ENCODE measurements at regions not wholly inside any gene's neighbourhood (a gene's known extent, or its start where the extent isn't known, plus 50 kb on each side); places are given as distances from the start of the nearest gene placed in this dataset.

DNA sequence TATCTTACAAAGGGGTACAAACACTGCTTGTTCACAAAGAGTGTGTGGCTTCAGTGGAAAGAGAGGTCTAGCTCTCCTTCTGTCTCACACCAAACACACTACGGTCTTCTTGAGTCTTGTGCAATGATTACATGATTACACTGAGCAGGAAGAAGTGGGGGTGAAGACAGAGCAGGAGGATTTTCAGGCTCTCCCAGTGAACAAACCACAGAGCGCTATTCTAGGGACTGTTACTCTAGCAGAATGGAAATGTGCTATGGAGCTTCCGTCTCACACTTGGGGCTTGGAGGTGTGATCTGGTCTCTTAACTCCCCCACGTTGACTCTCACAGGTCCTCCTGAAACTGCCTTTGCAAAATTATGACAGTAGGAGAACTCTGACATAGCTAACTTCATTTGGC, 203.4 kb downstream of the MYLK4 start:
- no peak for TF ChIP-seq POLR2A (IDR thresholded peaks at IDR 0.05)
- TF ChIP-seq, protein P1, sequence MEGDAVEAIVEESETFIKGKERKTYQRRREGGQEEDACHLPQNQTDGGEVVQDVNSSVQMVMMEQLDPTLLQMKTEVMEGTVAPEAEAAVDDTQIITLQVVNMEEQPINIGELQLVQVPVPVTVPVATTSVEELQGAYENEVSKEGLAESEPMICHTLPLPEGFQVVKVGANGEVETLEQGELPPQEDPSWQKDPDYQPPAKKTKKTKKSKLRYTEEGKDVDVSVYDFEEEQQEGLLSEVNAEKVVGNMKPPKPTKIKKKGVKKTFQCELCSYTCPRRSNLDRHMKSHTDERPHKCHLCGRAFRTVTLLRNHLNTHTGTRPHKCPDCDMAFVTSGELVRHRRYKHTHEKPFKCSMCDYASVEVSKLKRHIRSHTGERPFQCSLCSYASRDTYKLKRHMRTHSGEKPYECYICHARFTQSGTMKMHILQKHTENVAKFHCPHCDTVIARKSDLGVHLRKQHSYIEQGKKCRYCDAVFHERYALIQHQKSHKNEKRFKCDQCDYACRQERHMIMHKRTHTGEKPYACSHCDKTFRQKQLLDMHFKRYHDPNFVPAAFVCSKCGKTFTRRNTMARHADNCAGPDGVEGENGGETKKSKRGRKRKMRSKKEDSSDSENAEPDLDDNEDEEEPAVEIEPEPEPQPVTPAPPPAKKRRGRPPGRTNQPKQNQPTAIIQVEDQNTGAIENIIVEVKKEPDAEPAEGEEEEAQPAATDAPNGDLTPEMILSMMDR (IDR thresholded peaks at IDR 0.05) = no peak
